HEK293 (cell line): ENCODE measurements at regions not wholly inside any gene's neighbourhood (a gene's known extent, or its start where the extent isn't known, plus 50 kb on each side); places are given as distances from the start of the nearest gene placed in this dataset.

Experiments used
- CTCF ChIA-PET: fragments of 350-600 bp; formaldehyde crosslinking; extraction: SDS; loops from one replicate; lab custom pipeline; 2021; ENCODE audit warnings: antibody characterized with exemption; lab: Yijun Ruan, JAX
- POLR2A ChIA-PET: fragments of 300-600 bp; formaldehyde crosslinking; extraction: SDS; loops from one replicate; lab custom pipeline; 2020; ENCODE audit warnings: antibody characterized with exemption, inconsistent platforms; lab: Yijun Ruan, JAX
- H3K27ac ChIP-seq: fragments of 200-500 bp; sonication (Bioruptor generic); 2 replicates; pipeline ENCODE4 v1.5.1; 2014; ENCODE audit warnings: low read depth, low read length, control low read depth, inconsistent platforms; ENCODE audit errors: extremely low read depth
- H3K36me3 ChIP-seq, 2 experiments: fragments of 200-500 bp in 1 of 2; sonication (Bioruptor generic) in 1 of 2; 1 replicate in 1 of 2; 2 replicates in 1 of 2; pipeline ENCODE4 v1.5.1; 2014 to 2017; ENCODE audit warnings: inconsistent platforms in 2 of 2, low read length in 2 of 2; ENCODE audit not compliant: control insufficient read depth in 2 of 2, insufficient read depth in 1 of 2
- H3K4me1 ChIP-seq: fragments of 200-500 bp; sonication (Bioruptor generic); 2 replicates; pipeline ENCODE4 v1.5.1; 2014; ENCODE audit warnings: mild to moderate bottlenecking, low read length, inconsistent platforms; ENCODE audit not compliant: control insufficient read depth, insufficient read depth
- H3K4me3 ChIP-seq: 2 replicates; pipeline ENCODE4 v1.5.1; 2011; ENCODE audit warnings: low read depth, mild to moderate bottlenecking, control low read depth, low read length, moderate library complexity
- H3K9me3 ChIP-seq: fragments of 200-500 bp; sonication (Bioruptor generic); 2 replicates; pipeline ENCODE4 v1.5.1; 2014; ENCODE audit warnings: low read depth, low read length, inconsistent platforms; ENCODE audit not compliant: control insufficient read depth, insufficient read depth
- GLIS1 ChIP-seq: fragments of 450-650 bp; formaldehyde crosslinking; IDR thresholded peaks from 2 replicates; pipeline ENCODE4 v1.5.1; 2016; ENCODE audit warnings: missing biosample characterization, missing genetic modification characterization
- SP2 ChIP-seq: fragments of 450-650 bp; formaldehyde crosslinking; IDR thresholded peaks from 2 replicates; pipeline ENCODE4 v1.5.1; 2016; ENCODE audit warnings: missing biosample characterization, missing genetic modification characterization
- SP3 ChIP-seq: fragments of 450-650 bp; formaldehyde crosslinking; IDR thresholded peaks from 2 replicates; pipeline ENCODE4 v1.5.1; 2016; ENCODE audit warnings: missing biosample characterization, missing genetic modification characterization
- ZEB2 ChIP-seq: fragments of 450-650 bp; formaldehyde crosslinking; IDR thresholded peaks from 2 replicates; pipeline ENCODE4 v1.5.1; 2016; ENCODE audit warnings: missing biosample characterization, missing genetic modification characterization
- ZFP37 ChIP-seq: fragments of 450-650 bp; formaldehyde crosslinking; IDR thresholded peaks from 2 replicates; pipeline ENCODE4 v1.5.1; 2016; ENCODE audit warnings: missing biosample characterization, missing genetic modification characterization
- ZNF138 ChIP-seq: fragments of 450-650 bp; formaldehyde crosslinking; IDR thresholded peaks from 2 replicates; pipeline ENCODE4 v1.5.1; 2016; ENCODE audit warnings: missing biosample characterization, missing genetic modification characterization, borderline replicate concordance
- ZNF202 ChIP-seq: fragments of 450-650 bp; formaldehyde crosslinking; IDR thresholded peaks from 2 replicates; pipeline ENCODE4 v1.5.1; 2016; ENCODE audit warnings: missing biosample characterization, missing genetic modification characterization, borderline replicate concordance
- ZNF248 ChIP-seq: fragments of 450-650 bp; formaldehyde crosslinking; IDR thresholded peaks from 2 replicates; pipeline ENCODE4 v1.5.1; 2017; ENCODE audit warnings: missing biosample characterization, missing genetic modification characterization
- ZNF354C ChIP-seq: fragments of 450-650 bp; formaldehyde crosslinking; IDR thresholded peaks from 2 replicates; pipeline ENCODE4 v1.5.1; 2016; ENCODE audit warnings: missing biosample characterization, missing genetic modification characterization, low read depth, borderline replicate concordance
- ZNF391 ChIP-seq: fragments of 450-650 bp; formaldehyde crosslinking; IDR thresholded peaks from 2 replicates; pipeline ENCODE4 v1.5.1; 2016; ENCODE audit warnings: low read depth, missing biosample characterization, missing genetic modification characterization, borderline replicate concordance
- ZNF521 ChIP-seq: fragments of 450-650 bp; formaldehyde crosslinking; IDR thresholded peaks from 2 replicates; pipeline ENCODE4 v1.5.1; 2017; ENCODE audit warnings: missing biosample characterization, mild to moderate bottlenecking, missing genetic modification characterization
- ZNF530 ChIP-seq: fragments of 450-650 bp; formaldehyde crosslinking; IDR thresholded peaks from 2 replicates; pipeline ENCODE4 v1.5.1; 2016; ENCODE audit warnings: low read depth, missing biosample characterization, missing genetic modification characterization
- ZNF585B ChIP-seq: fragments of 450-650 bp; formaldehyde crosslinking; IDR thresholded peaks from 2 replicates; pipeline ENCODE4 v1.5.1; 2016; ENCODE audit warnings: missing biosample characterization, missing genetic modification characterization
- ZNF596 ChIP-seq: fragments of 450-650 bp; IDR thresholded peaks from 2 replicates; pipeline ENCODE4 v1.5.0; 2018; ENCODE audit warnings: missing biosample characterization, mild to moderate bottlenecking, missing genetic modification characterization, moderate library complexity
- ZSCAN18 ChIP-seq: fragments of 450-650 bp; formaldehyde crosslinking; IDR thresholded peaks from 2 replicates; pipeline ENCODE4 v1.5.1; 2016; ENCODE audit warnings: missing biosample characterization, missing genetic modification characterization
- TF ChIP-seq, protein P1 (sequence below): fragments of 450-650 bp; formaldehyde crosslinking; IDR thresholded peaks from 2 replicates; pipeline ENCODE4 v1.5.1; 2016; ENCODE audit warnings: missing biosample characterization, missing genetic modification characterization, low read depth
- TF ChIP-seq, protein P2 (sequence below): fragments of 450-650 bp; formaldehyde crosslinking; IDR thresholded peaks from 2 replicates; pipeline ENCODE4 v1.5.1; 2016; ENCODE audit warnings: missing biosample characterization, missing genetic modification characterization

DNA sequence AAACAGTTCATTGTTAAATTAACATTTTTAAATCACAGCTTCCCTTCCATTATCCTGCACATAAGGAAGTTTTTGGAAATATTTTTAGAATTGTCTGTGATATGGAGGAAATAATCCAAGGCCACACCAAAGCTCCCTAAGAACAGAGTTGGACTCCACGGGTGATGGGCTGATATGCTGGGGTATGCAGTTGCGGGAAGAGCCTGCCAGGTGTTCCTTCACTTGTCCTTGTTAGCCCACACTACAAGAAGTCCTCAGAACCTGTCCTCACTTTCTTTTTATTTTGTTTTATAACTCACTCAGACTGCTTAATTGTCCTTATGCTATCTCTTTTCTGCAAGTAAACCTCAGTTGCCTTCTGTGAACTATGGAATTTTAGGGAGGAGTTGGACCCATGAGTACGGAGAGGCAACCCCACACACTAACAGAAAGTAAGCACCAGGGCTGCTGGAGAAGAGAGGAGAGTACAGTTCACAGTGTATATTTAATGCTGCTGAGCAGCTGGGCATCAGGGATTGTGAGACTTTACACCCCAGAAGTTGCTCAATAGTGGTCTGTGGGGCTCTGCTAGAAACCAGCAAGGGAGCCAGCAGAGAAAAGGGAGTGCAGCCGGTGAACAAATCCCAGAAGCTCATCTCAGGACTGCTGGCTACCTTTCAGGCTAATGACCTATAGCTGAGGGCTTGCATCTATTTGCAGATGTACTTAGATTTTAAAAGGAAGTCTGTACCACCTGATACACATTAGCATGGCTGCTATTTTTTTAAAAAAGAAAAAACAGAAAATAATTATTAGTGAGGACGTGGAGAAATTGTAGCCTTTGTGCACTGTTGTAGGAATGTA lies 64.6 kb upstream of the FOXN2 start:
- H3K4me3 ChIP-seq: no peak overlapping the region
- H3K27ac ChIP-seq: no peak overlapping the region
- H3K36me3 ChIP-seq: no peaks in the 10 kb centered on the region
- ChIA-PET CTCF (interaction anchor here (1.0 kb wide), 1 partner anchor 103 kb away, joined by 3 read pairs; no protein-coding TSS in a partner anchor), POLR2A (no interaction called here)
- H3K4me1 ChIP-seq: 0 out of 2 replicates have a peak, but pooled peaks cover 11% of the 10 kb centered on the region
- no peaks in the 10 kb centered on the region for H3K9me3 ChIP-seq
- TF ChIP-seq ZFP37 (tag by site-specific recombination): no peak

- no peak for TF ChIP-seq ZNF521
- no peak for TF ChIP-seq SP2 (tag by site-specific recombination)
- TF ChIP-seq, protein P1, sequence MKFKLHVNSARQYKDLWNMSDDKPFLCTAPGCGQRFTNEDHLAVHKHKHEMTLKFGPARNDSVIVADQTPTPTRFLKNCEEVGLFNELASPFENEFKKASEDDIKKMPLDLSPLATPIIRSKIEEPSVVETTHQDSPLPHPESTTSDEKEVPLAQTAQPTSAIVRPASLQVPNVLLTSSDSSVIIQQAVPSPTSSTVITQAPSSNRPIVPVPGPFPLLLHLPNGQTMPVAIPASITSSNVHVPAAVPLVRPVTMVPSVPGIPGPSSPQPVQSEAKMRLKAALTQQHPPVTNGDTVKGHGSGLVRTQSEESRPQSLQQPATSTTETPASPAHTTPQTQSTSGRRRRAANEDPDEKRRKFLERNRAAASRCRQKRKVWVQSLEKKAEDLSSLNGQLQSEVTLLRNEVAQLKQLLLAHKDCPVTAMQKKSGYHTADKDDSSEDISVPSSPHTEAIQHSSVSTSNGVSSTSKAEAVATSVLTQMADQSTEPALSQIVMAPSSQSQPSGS: no peak
- TF ChIP-seq ZNF202 (tag by site-specific recombination): no peak
- no peaks in the 10 kb centered on the region for H3K9me3 ChIP-seq
- H3K4me3 ChIP-seq: no peak overlapping the region
- POLR2A ChIA-PET: no interaction called here
- H3K27ac ChIP-seq: no peak overlapping the region
- H3K4me1 ChIP-seq: 0 out of 2 replicates have a peak, but pooled peaks cover 11% of the 10 kb centered on the region
- CTCF ChIA-PET: no interaction called here
- no peaks in the 10 kb centered on the region for H3K36me3 ChIP-seq
Measured at GRCh38 chr2:48250474-48250844, 64.0 kb upstream of the FOXN2 start.

DNA sequence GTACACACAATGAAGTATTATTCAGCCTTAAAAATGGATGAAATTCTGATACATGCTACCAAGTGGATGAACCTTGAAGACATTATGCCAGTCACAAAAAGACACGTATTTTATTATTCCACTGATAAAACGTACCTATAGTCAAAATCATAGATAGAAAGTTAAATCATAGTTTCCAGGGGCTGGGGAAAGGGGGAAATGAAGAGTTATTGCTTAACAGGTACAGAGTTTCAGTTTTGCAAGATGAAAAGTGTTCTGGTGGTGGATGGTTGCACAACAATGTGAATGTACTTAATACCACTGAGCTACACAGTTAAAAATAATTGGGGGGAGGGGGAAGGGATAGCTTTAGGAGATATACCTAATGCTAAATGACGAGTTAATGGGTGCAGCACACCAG lies 63.5 kb upstream of the FOXN2 start:
- H3K4me1 ChIP-seq: 0 out of 2 replicates have a peak, but pooled peaks cover 11% of the 10 kb centered on the region
- H3K36me3 ChIP-seq: no peaks in the 10 kb centered on the region
- no peak for TF ChIP-seq ZNF585B (tag by site-specific recombination)
- no peak for TF ChIP-seq GLIS1
- no peak for TF ChIP-seq ZNF391
- no peak for TF ChIP-seq ZNF530 (tag by site-specific recombination)
- no peak for TF ChIP-seq ZEB2 (tag by site-specific recombination)
- no peak for TF ChIP-seq ZNF521
- TF ChIP-seq ZNF596 (tag by site-specific recombination): no peak
- TF ChIP-seq, protein P2, sequence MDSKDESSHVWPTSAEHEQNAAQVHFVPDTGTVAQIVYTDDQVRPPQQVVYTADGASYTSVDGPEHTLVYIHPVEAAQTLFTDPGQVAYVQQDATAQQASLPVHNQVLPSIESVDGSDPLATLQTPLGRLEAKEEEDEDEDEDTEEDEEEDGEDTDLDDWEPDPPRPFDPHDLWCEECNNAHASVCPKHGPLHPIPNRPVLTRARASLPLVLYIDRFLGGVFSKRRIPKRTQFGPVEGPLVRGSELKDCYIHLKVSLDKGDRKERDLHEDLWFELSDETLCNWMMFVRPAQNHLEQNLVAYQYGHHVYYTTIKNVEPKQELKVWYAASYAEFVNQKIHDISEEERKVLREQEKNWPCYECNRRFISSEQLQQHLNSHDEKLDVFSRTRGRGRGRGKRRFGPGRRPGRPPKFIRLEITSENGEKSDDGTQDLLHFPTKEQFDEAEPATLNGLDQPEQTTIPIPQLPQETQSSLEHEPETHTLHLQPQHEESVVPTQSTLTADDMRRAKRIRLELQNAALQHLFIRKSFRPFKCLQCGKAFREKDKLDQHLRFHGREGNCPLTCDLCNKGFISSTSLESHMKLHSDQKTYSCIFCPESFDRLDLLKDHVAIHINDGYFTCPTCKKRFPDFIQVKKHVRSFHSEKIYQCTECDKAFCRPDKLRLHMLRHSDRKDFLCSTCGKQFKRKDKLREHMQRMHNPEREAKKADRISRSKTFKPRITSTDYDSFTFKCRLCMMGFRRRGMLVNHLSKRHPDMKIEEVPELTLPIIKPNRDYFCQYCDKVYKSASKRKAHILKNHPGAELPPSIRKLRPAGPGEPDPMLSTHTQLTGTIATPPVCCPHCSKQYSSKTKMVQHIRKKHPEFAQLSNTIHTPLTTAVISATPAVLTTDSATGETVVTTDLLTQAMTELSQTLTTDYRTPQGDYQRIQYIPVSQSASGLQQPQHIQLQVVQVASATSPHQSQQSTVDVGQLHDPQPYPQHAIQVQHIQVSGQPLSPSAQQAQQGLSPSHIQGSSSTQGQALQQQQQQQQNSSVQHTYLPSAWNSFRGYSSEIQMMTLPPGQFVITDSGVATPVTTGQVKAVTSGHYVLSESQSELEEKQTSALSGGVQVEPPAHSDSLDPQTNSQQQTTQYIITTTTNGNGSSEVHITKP: no peak
- no peak for TF ChIP-seq ZNF354C (tag by site-specific recombination)
- no peak for TF ChIP-seq ZNF248 (tag by site-specific recombination)
- no peak for TF ChIP-seq ZNF138 (tag by site-specific recombination)
- TF ChIP-seq ZSCAN18 (tag by site-specific recombination): no peak
- no peak for TF ChIP-seq SP3 (tag by site-specific recombination)
- no peak overlapping the region for H3K27ac ChIP-seq
- H3K4me3 ChIP-seq: no peak overlapping the region
- H3K9me3 ChIP-seq: no peaks in the 10 kb centered on the region
- ChIA-PET CTCF (no interaction called here), POLR2A (no interaction called here)
